Psoas muscle (tissue), 7 donors: ENCODE measurements at regions not wholly inside any gene's neighbourhood (a gene's known extent, or its start where the extent isn't known, plus 50 kb on each side); places are given as distances from the start of the nearest gene placed in this dataset.

Experiments used
- ATAC-seq, 4 donors: fragments of 200-7000 bp; cut with Tn5 transposase; one replicate each; pipeline ENCODE4 v1.9.1; 2020; ENCODE audit warnings: moderate library complexity in 3 of 4, mild to moderate bottlenecking in 2 of 4
- DNase-seq, 2 donors: peaks; one replicate each; pipeline ENCODE4 v3.0.0-alpha.2; 2020
- H3K27ac ChIP-seq: fragments of 200-600 bp; one replicate; pipeline ENCODE4 v1.8.0; 2022
- H3K27me3 ChIP-seq, 3 donors: fragments of 200-600 bp in 1 of 3; one replicate each; pipeline versions ENCODE4 v1.6.1 to v1.8.0; 2013 to 2022; ENCODE audit warnings: low read length in 2 of 3, mild to moderate bottlenecking in 2 of 3, moderate library complexity in 1 of 3; ENCODE audit not compliant: insufficient read depth in 3 of 3
- H3K36me3 ChIP-seq, 2 donors: fragments of 200-600 bp in 1 of 2; one replicate each; pipeline versions ENCODE4 v1.6.1 to v1.8.0; 2013 to 2022; ENCODE audit warnings: low read depth in 1 of 2, mild to moderate bottlenecking in 1 of 2, moderate library complexity in 1 of 2; ENCODE audit not compliant: insufficient read depth in 1 of 2
- H3K4me1 ChIP-seq: fragments of 200-600 bp; one replicate; pipeline ENCODE4 v1.8.0; 2022
- H3K4me3 ChIP-seq: fragments of 200-600 bp; one replicate; pipeline ENCODE4 v1.8.0; 2022; ENCODE audit warnings: mild to moderate bottlenecking
- H3K9me3 ChIP-seq: fragments of 200-600 bp; one replicate; pipeline ENCODE4 v1.8.0; 2022
- CTCF ChIP-seq: fragments of 200-600 bp; IDR thresholded peaks from one replicate; pipeline ENCODE4 v1.8.0; 2022; ENCODE audit warnings: antibody characterized with exemption
- WGBS, 3 donors: extraction: QIAGEN DNeasy Blood & Tissue Kit; methylation state at CpG; one replicate each; pipeline versions ENCODE4 v1.1.6 to v1.1.7; 2013; 5-methylcytosine and 5-hydroxymethylcytosine counted together
- intact Hi-C, 2 donors: fragments of 100-400 bp; cut with DNase I; formaldehyde crosslinking; loops; one replicate each; pipeline versions ENCODE4 v1.11.0 to v1.14.2; 2022
- donor health status: healthy with polysubstance abuse.
- donor health status: DM: no; HTN: no; CAD: no; lungs with moderate emphysema.
- donor health status: Bipolar disorder and iron deficiency.
- donor health status: healthy.
- donor health status: DM: yes; HTN: yes; CAD: no.
- donor health status: DM: no; HTN: no; CAD: no.
- donor health status: DM: yes; HTN: yes; CAD: no.

GRCh38 chr9:23394189-23394588, 431.9 kb downstream of the ELAVL2 start:
- TF ChIP-seq CTCF = no peak
- Histone ChIP-seq H3K4me3 (no peak overlapping the region), H3K27ac (no peak overlapping the region), H3K4me1 (no peaks in the 10 kb centered on the region), H3K36me3 (no peaks in the 10 kb centered on the region), H3K27me3 (no peaks in the 10 kb centered on the region), H3K9me3 (no peaks in the 10 kb centered on the region)
- 93 to 96% (median 96%) methylated on average over 4 of the region's 4 CpGs for WGBS, 3 donors
- no peak for DNase-seq
- intact Hi-C loops = no loop called here
- no peak for ATAC-seq

GRCh38 chr9:23408874-23409273, 417.2 kb downstream of the ELAVL2 start:
- Histone ChIP-seq H3K36me3 (no peaks in the 10 kb centered on the region), H3K27ac (no peak overlapping the region), H3K4me3 (no peak overlapping the region), H3K27me3 (no peaks in the 10 kb centered on the region), H3K4me1 (no peaks in the 10 kb centered on the region), H3K9me3 (no peaks in the 10 kb centered on the region)
- no peak for TF ChIP-seq CTCF
- intact Hi-C loops = no loop called here
- no peak for ATAC-seq
- DNase-seq = no peak

GRCh38 chr9:23412046-23412445, 414.0 kb downstream of the ELAVL2 start:
- Histone ChIP-seq H3K4me1 (no peaks in the 10 kb centered on the region), H3K27me3 (peaks cover 0 to 2% (median 0%) of the 10 kb centered on the region in 3 donors), H3K36me3 (no peaks in the 10 kb centered on the region), H3K27ac (no peak overlapping the region), H3K9me3 (no peaks in the 10 kb centered on the region), H3K4me3 (no peak overlapping the region)
- DNase-seq (no peak), ATAC-seq (no peak)
- WGBS, 3 donors = 23 to 25% (median 24%) methylated on average over 3 of the region's 3 CpGs
- TF ChIP-seq CTCF = no peak
- intact Hi-C loops = no loop called here

GRCh38 chr9:23412458-23412857, 413.6 kb downstream of the ELAVL2 start:
- no peak for ATAC-seq
- no peak for TF ChIP-seq CTCF
- DNase-seq = no peak
- Histone ChIP-seq H3K4me3 (no peak overlapping the region), H3K27me3 (peaks cover 0 to 2% (median 0%) of the 10 kb centered on the region in 3 donors), H3K27ac (no peak overlapping the region), H3K36me3 (no peaks in the 10 kb centered on the region), H3K4me1 (no peaks in the 10 kb centered on the region), H3K9me3 (no peaks in the 10 kb centered on the region)
- 22 to 32% (median 28%) methylated on average over 3 of the region's 3 CpGs for WGBS, 3 donors
- intact Hi-C loops = no loop called here

GRCh38 chr9:23413541-23413940, 412.5 kb downstream of the ELAVL2 start:
- no peak overlapping the region for H3K4me3 ChIP-seq
- WGBS, 3 donors = 75 to 85% (median 81%) methylated on average over 2 of the region's 2 CpGs
- H3K4me1 ChIP-seq = no peaks in the 10 kb centered on the region
- intact Hi-C loops = no loop called here
- TF ChIP-seq CTCF = no peak
- H3K9me3 ChIP-seq = no peaks in the 10 kb centered on the region
- no peaks in the 10 kb centered on the region for H3K36me3 ChIP-seq
- DNase-seq (no peak), ATAC-seq (no peak)
- H3K27ac ChIP-seq = no peak overlapping the region
- H3K27me3 ChIP-seq = peaks cover 0 to 2% (median 0%) of the 10 kb centered on the region in 3 donors
